ENCODE measurements at regions not wholly inside any gene's neighbourhood (a gene's known extent, or its start where the extent isn't known, plus 50 kb on each side); places are given as distances from the start of the nearest gene placed in this dataset.

DNA sequence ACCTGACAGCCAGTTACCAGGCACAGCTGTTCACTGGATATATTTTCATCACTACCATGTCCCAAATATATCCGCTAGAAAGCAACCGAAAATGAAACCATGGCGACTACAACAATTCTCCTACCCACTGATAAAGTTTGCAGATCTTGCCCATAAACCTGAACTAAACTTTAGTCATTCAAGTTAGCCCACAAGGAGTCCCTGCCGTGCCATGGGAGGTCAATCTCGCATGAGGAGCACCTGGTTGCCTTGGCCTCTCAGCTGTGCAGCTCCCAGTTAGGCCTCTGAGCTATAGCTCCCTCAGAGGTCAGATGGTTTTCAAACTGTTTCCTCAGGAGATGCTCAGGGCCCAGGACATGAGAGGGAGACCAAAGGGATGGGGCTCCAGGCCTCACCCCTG lies 211.1 kb upstream of the RNF32 start:
- ATAC-seq (ENCODE audit: low read depth) (no peak), DNase-seq (no peak)
- Histone ChIP-seq H3K27me3 (ENCODE audit: control insufficient read depth, insufficient read depth, low read length) (no peaks in the 10 kb centered on the region), H4K91ac (ENCODE audit: insufficient read depth, low read depth, low read length) (no peak overlapping the region), H2BK5ac (ENCODE audit: low read depth, low read length, poor library complexity, severe bottlenecking) (no peak overlapping the region), H3K36me3 (ENCODE audit: control insufficient read depth, insufficient read depth, low read length) (no peaks in the 10 kb centered on the region), H2AFZ (replicated peaks; ENCODE audit: low read length, poor library complexity) (no peak overlapping the region), H3K4me1 (ENCODE audit: control insufficient read depth, insufficient read depth, low read length) (no peaks in the 10 kb centered on the region), H2BK15ac (ENCODE audit: low read depth, low read length) (no peak overlapping the region), H2AK5ac (ENCODE audit: low read depth, low read length) (no peak overlapping the region), H3K79me1 (ENCODE audit: low read depth in 1 of 2, low read length in 2 of 2) (no peaks in the 10 kb centered on the region), H3K18ac (ENCODE audit: low read depth, low read length) (no peak overlapping the region), H3K9ac (ENCODE audit: low read depth, low read length) (no peak overlapping the region), H3K27ac (ENCODE audit: insufficient read depth, low read length) (no peak overlapping the region), H3K4me3 (ENCODE audit: insufficient read depth, low read depth, low read length) (no peak overlapping the region), H4K8ac (ENCODE audit: low read depth in 2 of 2, low read length in 2 of 2) (no peak overlapping the region), H3K9me1 (ENCODE audit: insufficient read depth, low read length) (no peaks in the 10 kb centered on the region), H2AK9ac (replicated peaks; ENCODE audit: low read depth, low read length, poor library complexity) (no peak overlapping the region), H3K14ac (replicated peaks; ENCODE audit: low read depth, low read length) (no peak overlapping the region), H3K4me2 (ENCODE audit: low read depth, low read length) (no peak overlapping the region), H3K4ac (ENCODE audit: low read depth, low read length) (no peak overlapping the region), H2BK20ac (ENCODE audit: low read depth, low read length) (no peak overlapping the region), H4K5ac (ENCODE audit: low read depth, low read length) (no peak overlapping the region), H3K23ac (ENCODE audit: low read depth, low read length) (no peak overlapping the region), H3K9me3 (ENCODE audit: control insufficient read depth, insufficient read depth, low read length) (peaks cover 5% of the 10 kb centered on the region; the same call in 1 of the 2 replicates), H4K20me1 (ENCODE audit: insufficient read depth, low read length) (no peaks in the 10 kb centered on the region), H3K56ac (ENCODE audit: extremely low read depth, insufficient read depth, low read length) (no peak overlapping the region), H2BK120ac (ENCODE audit: low read depth, low read length) (no peak overlapping the region)
- dilution Hi-C loops (cut with HindIII; ENCODE audit: low sequenced_read_pairs, unreplicated experiment) (no loop called here), in situ Hi-C loops (cut with MboI; ENCODE audit: low sequenced_read_pairs) (no loop called here), intact Hi-C loops (cut with micrococcal nuclease) (no loop called here)
- ChIA-PET CTCF (interaction anchor here (0.7 kb wide), 1 partner anchor 8 kb away, joined by 4 read pairs; no protein-coding TSS in a partner anchor), POLR2A (ENCODE audit: unreplicated experiment) (no interaction called here)
- no peak for TF ChIP-seq MXI1 (IDR thresholded peaks at IDR 0.05; ENCODE audit: borderline replicate concordance, low read depth, low read length)
- TF ChIP-seq RFX5 (IDR thresholded peaks at IDR 0.05; ENCODE audit: low read depth, low read length): no peak
- TF ChIP-seq RCOR1 (IDR thresholded peaks at IDR 0.05; ENCODE audit: insufficient replicate concordance, low read length): no peak
- TF ChIP-seq, protein P1, sequence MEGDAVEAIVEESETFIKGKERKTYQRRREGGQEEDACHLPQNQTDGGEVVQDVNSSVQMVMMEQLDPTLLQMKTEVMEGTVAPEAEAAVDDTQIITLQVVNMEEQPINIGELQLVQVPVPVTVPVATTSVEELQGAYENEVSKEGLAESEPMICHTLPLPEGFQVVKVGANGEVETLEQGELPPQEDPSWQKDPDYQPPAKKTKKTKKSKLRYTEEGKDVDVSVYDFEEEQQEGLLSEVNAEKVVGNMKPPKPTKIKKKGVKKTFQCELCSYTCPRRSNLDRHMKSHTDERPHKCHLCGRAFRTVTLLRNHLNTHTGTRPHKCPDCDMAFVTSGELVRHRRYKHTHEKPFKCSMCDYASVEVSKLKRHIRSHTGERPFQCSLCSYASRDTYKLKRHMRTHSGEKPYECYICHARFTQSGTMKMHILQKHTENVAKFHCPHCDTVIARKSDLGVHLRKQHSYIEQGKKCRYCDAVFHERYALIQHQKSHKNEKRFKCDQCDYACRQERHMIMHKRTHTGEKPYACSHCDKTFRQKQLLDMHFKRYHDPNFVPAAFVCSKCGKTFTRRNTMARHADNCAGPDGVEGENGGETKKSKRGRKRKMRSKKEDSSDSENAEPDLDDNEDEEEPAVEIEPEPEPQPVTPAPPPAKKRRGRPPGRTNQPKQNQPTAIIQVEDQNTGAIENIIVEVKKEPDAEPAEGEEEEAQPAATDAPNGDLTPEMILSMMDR (conservative IDR thresholded peaks at IDR 0.05; ENCODE audit: low read depth, low read length): no peak
- no peak for TF ChIP-seq MAFK (IDR thresholded peaks at IDR 0.05; ENCODE audit: low read depth, low read length)
- TF ChIP-seq, protein P2, sequence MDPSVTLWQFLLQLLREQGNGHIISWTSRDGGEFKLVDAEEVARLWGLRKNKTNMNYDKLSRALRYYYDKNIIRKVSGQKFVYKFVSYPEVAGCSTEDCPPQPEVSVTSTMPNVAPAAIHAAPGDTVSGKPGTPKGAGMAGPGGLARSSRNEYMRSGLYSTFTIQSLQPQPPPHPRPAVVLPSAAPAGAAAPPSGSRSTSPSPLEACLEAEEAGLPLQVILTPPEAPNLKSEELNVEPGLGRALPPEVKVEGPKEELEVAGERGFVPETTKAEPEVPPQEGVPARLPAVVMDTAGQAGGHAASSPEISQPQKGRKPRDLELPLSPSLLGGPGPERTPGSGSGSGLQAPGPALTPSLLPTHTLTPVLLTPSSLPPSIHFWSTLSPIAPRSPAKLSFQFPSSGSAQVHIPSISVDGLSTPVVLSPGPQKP (IDR thresholded peaks at IDR 0.05; ENCODE audit: borderline replicate concordance, low read depth, low read length): no peak
- no TSS peak for BruUV-seq (replicated peaks)
- WGBS, 2 experiments (ENCODE audit: extremely low coverage in 2 of 2, insufficient read length in 1 of 2): 58% methylated on average over 5 of the region's 5 CpGs; no CpG with 5 or more reads in 1 of the 2 experiments
